GM12874 (cell line): ENCODE measurements at regions not wholly inside any gene's neighbourhood (a gene's known extent, or its start where the extent isn't known, plus 50 kb on each side); places are given as distances from the start of the nearest gene placed in this dataset.

Source experiments
- CTCF ChIP-seq: IDR thresholded peaks from 2 replicates; pipeline ENCODE4 v1.5.1; 2011; ENCODE audit warnings: low read depth, mild to moderate bottlenecking, control low read depth, low read length, moderate library complexity; ENCODE audit not compliant: insufficient read depth

- TF ChIP-seq CTCF = no peak
Observed at GRCh38 chr18:35861367-35862118, 110.9 kb upstream of the RMP24 start.

- TF ChIP-seq CTCF = no peak
Observed at GRCh38 chr18:35862119-35862640, 110.3 kb upstream of the RMP24 start.

- TF ChIP-seq CTCF = no peak
Observed at GRCh38 chr18:35864916-35865315, 107.6 kb upstream of the RMP24 start.

- TF ChIP-seq CTCF = no peak
Observed at GRCh38 chr18:35868915-35869314, 103.6 kb upstream of the RMP24 start.

- no peak for TF ChIP-seq CTCF
Observed at GRCh38 chr18:35871337-35871736, 101.1 kb upstream of the RMP24 start.

GRCh38 chr18:35875566-35875965, 96.9 kb upstream of the RMP24 start:
- no peak for TF ChIP-seq CTCF

GRCh38 chr18:35876243-35876642, 96.2 kb upstream of the RMP24 start:
- TF ChIP-seq CTCF = no peak
